ENCODE measurements at regions not wholly inside any gene's neighbourhood (a gene's known extent, or its start where the extent isn't known, plus 50 kb on each side); places are given as distances from the start of the nearest gene placed in this dataset.

GRCh38 chr3:124272605-124273151 lies 280.8 kb upstream of the ROPN1 start:
- DNase-seq (ENCODE audit: low read depth in 2 of 3, low spot score in 2 of 3): no peak

GRCh38 chr3:124273651-124274050 lies 281.7 kb upstream of the ROPN1 start:
- DNase-seq (ENCODE audit: low read depth in 2 of 3, low spot score in 2 of 3): no peak

- no peak for DNase-seq (ENCODE audit: low read depth in 2 of 3, low spot score in 2 of 3)
Observed at GRCh38 chr3:124274051-124274450, 282.1 kb upstream of the ROPN1 start.

GRCh38 chr3:124275412-124275811 lies 283.5 kb upstream of the ROPN1 start:
- DNase-seq (ENCODE audit: low read depth in 2 of 3, low spot score in 2 of 3): no peak

GRCh38 chr3:124276133-124276532 lies 284.2 kb upstream of the ROPN1 start:
- DNase-seq (ENCODE audit: low read depth in 2 of 3, low spot score in 2 of 3): no peak

- DNase-seq (ENCODE audit: low read depth in 2 of 3, low spot score in 2 of 3): no peak
Observed at GRCh38 chr3:124276539-124277143, 284.7 kb upstream of the ROPN1 start.

- DNase-seq (ENCODE audit: low read depth in 2 of 3, low spot score in 2 of 3): no peak
Observed at GRCh38 chr3:124277144-124277890, 285.4 kb upstream of the ROPN1 start.

GRCh38 chr3:124281453-124282316 lies 289.8 kb upstream of the ROPN1 start:
- DNase-seq (ENCODE audit: low read depth in 2 of 3, low spot score in 2 of 3): peak in 1 of 3 donors; percentile 65

GRCh38 chr3:124282751-124283651 lies 291.1 kb upstream of the ROPN1 start:
- no peak for DNase-seq (ENCODE audit: low read depth in 2 of 3, low spot score in 2 of 3)

GRCh38 chr3:124283652-124284023 lies 291.7 kb upstream of the ROPN1 start:
- no peak for DNase-seq (ENCODE audit: low read depth in 2 of 3, low spot score in 2 of 3)

- DNase-seq (ENCODE audit: low read depth in 2 of 3, low spot score in 2 of 3): no peak
Observed at GRCh38 chr3:124288996-124289395, 297.1 kb upstream of the ROPN1 start.

GRCh38 chr3:124291008-124291407 lies 299.1 kb upstream of the ROPN1 start:
- DNase-seq (ENCODE audit: low read depth in 2 of 3, low spot score in 2 of 3): no peak

- DNase-seq (ENCODE audit: low read depth in 2 of 3, low spot score in 2 of 3): no peak
Observed at GRCh38 chr3:124292329-124292728, 300.4 kb upstream of the ROPN1 start.

- no peak for DNase-seq (ENCODE audit: low read depth in 2 of 3, low spot score in 2 of 3)
Observed at GRCh38 chr3:124293584-124293983, 301.7 kb upstream of the ROPN1 start.

- no peak for DNase-seq (ENCODE audit: low read depth in 2 of 3, low spot score in 2 of 3)
Observed at GRCh38 chr3:124295362-124295761, 303.4 kb upstream of the ROPN1 start.

- no peak for DNase-seq (ENCODE audit: low read depth in 2 of 3, low spot score in 2 of 3)
Observed at GRCh38 chr3:124296406-124296805, 304.5 kb upstream of the ROPN1 start.

GRCh38 chr3:124297062-124297980 lies 305.4 kb upstream of the ROPN1 start:
- no peak for DNase-seq (ENCODE audit: low read depth in 2 of 3, low spot score in 2 of 3)

- no peak for DNase-seq (ENCODE audit: low read depth in 2 of 3, low spot score in 2 of 3)
Observed at GRCh38 chr3:124298301-124298700, 306.4 kb upstream of the ROPN1 start.

- DNase-seq (ENCODE audit: low read depth in 2 of 3, low spot score in 2 of 3): no peak
Observed at GRCh38 chr3:124298951-124299350, 307.0 kb upstream of the ROPN1 start.

Data from hematopoietic multipotent progenitor cell (in vitro differentiated cells).